ENCODE measurements at regions not wholly inside any gene's neighbourhood (a gene's known extent, or its start where the extent isn't known, plus 50 kb on each side); places are given as distances from the start of the nearest gene placed in this dataset.
"Not testable (repeated sequence)": the region's sequence is repeated elsewhere in the genome, so short reads cannot be mapped to it uniquely, and the experiment has no call there.

DNA sequence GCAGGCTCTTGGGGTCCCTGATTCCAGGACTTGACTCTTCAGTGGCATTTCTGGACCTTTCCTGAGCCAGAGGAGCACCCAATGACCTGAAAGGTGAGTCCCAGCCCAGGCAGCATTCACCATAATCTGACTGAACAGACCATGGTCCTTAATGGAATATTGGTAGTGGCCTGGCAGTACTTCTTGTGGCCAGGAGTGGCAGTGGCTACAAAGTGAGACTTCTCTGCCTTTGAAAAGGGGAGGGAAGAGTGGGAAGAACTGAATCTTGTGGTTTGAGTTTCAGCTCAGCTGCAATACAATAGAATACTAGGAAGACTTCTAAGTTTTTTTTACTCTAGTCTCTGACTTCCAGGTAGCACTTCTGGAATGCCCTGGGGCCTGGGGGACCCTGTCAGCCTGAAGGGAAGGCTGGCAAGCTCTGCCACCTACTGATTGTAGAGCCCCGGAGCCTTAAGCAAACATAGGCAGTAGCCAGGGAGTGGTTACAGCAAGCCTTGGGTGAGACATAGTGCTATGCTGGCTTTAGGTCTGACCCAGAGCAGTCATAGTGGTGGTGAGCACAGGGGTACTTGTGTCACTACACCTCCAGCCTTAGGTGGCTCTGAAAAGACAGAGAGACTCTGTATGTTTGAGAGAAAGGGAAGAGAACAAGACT lies 674.2 kb upstream of the MANEA start:
- no peak for DNase-seq

DNA sequence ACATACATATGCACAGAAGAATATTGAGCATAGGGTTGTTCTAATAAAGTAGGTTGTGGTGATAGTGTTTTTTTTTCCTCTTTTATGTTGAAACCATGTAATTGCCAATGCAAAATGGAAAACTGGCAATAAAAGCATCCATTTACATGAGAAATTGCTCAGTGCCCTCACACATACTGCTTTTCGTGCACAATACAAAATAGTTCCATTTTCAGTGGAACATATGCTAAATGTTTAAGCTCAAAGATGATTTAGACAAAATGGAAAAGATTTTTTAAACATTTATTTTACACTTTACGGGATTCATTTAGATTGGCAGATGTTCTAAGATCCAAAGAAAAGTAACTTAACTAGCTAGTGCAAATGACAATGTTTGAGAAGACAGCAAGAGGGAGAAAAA lies 678.1 kb upstream of the MANEA start:
- no peak for DNase-seq

DNA sequence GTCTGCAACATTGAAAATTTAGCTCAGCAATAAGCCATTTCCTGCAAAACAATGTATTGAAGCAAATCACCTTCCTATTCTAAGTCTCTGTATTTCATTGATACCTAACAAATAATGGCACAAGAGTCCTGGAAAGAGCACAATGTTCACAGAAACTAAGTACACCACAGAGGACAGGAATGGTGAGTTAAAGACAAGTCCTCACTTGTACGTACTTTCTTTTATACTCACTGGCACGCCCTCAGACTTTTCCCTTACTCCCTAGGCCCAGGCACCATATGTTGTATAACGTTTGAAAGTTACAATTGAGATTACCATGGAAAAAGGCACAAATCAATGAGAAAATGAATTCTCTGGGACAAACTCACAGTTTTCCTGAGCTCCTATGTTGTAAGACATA lies 683.0 kb upstream of the MANEA start:
- DNase-seq = no peak

DNA sequence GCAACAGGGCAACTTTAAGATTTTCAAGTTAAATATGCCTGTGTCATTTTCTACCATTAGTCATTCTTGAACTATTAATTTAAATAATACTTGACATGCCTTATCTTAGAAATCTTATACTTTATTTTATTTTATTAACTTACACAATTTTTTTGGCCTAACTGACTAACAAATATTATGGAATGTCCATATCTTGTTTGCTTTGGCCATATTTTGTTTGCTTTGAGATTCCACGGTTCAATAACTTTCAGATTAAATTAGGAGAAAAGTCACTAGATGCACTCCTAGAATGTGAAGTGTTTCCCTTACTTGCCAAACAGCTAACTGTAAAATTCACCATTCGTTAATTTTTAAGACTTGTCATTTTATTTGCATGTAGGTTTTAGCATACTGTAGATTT lies 684.0 kb upstream of the MANEA start:
- DNase-seq = no peak

DNA sequence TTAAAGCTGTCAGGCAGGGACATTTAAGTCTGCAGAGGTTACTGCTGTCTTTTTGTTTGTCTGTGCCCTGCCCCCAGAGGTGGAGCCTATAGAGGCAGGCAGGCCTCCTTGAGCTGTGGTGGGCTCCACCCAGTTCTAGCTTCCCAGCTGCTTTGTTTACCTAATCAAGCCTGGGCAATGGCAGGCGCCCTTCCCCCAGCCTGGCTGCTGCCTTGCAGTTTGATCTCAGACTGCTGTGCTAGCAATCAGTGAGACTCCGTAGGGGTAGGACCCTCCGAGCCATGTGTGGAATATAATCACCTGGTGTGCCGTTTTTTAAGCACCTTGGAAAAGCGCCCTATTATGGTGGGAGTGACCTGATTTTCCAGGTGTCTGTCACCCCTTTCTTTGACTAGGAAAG lies 703.5 kb upstream of the MANEA start:
- not testable (repeated sequence) for DNase-seq

DNA sequence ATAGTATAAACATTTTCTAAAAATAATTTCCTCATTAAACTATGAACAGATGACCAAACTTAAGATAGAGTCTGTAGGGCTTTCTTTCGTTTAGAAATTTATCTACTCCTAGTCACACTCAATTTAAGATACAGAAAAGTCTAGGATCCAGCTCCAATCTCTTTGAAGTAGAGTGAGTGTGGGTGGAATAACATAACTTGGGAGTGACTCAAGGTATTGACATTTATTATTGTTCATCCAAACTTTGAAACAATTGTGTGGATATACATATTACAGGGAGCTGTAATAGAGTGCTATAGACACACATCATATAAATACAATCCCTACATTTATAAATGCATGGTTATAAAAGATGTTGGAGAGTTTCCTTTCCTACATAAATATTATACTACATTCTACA lies 715.2 kb upstream of the MANEA start:
- no peak for DNase-seq

DNA sequence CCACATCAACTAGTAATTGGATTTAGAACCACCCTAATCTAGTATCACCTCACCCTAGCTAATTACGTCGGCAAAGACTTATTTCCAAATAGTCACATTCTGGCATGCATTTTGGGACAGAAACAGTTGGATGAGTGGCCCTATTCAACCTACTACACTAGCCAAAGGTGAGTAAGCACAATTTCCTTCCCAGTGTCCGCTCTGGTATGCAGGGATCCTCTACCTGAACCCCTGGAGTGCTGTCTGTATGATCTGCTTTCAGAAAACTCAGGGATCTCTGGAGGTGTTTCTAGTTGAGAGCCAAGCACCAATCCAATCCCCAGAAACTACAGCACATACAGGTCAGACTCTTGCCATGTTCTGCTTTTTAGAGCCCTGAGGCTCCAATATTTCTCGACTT lies 717.4 kb upstream of the MANEA start:
- DNase-seq = no peak

DNA sequence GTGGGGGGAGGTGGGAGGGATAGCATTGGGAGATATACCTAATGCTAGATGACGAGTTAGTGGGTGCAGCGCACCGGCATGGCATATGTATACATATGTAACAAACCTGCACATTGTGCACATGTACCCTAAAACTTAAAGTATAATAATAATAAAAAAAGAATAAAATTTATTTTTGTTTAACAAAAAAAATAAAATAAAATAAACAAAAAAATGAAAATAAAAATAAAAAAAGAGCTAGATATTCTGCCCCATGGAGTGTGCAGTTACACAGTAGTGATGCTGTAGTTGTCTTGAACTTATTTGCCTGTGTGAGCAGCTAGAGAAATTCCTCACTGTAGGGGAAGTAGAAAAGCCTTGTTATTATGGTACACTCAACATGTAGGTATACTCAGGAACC lies 720.3 kb upstream of the MANEA start:
- DNase-seq = not testable (repeated sequence)

DNA sequence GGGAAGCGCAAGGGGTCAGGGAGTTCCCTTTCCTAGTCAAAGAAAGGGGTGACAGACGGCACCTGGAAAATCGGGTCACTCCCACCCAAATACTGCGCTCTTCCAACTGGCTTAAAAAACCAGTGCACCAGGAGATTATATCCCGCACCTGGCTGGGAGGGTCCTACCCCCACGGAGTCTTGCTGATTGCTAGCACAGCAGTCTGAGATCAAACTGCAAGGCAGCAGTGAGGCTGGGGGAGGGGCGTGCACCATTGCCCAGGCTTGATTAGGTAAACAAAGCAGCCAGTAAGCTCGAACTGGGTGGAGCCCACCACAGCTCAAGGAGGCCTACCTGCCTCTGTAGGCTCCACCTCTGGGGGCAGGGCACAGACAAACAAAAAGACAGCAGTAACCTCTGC lies 726.0 kb upstream of the MANEA start:
- DNase-seq = not testable (repeated sequence)

DNA sequence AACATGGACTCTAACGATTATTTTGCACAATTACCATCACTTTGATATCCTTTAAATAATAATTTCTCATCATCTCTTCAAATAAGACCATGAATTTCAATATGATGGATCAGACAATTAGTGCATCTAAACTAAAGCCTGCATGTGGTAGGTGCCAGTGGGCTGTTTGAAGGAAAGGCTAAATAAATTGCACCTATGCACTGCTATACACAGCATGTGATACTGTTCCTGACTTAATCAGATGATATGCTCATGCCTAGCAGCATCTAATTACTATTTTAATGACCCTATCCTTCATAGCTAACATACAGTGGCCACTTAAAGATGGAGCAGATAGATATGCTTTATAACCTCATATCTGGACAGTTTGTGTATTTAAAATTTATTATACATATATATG lies 731.6 kb upstream of the MANEA start:
- no peak for DNase-seq

DNA sequence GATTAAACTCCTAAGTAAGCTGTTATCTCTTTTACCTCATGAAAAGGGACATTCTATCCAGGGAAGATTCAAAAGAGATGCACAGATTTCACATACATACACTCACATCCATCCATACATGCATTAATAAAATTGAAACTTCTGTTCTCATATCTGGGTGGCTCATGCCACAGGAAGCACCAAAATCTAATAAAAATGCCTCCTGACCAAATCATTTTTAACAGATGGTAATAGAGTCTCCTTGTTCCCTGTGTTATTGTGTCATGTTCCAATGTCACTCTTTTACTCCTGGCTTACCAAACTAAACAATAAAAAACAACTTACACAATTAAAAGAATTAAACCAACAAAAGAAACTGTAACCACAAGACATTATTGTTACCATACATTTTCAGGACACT lies 742.1 kb upstream of the MANEA start:
- DNase-seq = no peak

DNA sequence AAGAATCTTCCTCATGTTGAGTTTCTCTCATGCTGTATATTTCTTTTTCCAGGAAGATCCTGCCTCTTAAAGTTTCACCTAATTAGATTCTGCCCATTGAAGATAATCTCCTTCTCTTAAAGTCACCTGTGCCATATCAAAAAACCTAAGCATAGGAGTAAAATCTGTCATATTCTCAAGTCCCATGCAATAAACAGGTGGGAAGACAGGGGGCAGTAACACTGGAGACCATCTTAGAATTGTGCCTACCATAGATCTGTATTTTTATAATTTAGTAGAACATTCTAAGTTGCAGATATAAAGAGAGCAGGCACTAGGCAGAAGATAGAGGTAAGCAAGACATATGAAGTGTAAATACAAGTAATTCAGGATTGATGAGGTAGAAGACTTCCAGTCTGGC lies 763.5 kb upstream of the MANEA start:
- no peak for DNase-seq

DNA sequence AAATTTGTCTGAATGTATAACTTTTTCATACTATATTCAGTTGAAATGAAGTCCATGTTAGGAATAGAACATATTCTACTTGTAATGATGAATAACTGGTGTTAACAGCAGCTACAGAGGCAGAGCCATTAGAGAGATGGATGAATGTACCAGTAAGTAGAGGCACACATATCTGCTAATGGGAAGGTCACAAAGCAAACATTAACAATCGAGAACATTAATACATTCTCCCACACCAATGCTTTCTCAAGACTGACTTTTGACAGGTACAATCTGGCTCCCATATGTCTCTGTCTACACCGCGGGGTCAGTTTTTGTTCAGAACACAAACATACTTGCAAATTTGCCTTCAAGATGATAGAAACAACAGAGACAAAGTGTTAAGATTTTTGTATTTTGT lies 776.0 kb upstream of the MANEA start:
- no peak for DNase-seq

DNA sequence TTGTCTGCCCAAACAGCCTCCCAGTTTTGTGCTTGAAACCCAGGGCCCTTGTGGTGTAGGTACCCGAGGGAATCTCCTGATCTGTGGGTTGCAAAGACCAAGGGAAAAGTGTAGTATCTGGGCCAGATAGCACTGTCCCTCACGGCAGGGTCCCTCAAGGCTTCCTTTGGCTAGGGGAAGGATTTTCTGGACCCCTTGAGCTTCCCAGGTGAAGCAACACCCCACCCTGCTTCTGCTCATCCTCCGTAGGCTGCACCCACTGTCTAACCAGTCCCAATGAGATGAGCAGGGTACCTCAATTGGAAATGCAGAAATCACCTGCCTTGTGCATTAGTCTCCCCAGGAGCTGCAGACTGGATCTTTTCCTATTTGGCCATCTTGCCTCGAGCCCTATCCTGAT lies 791.8 kb upstream of the MANEA start:
- no peak for DNase-seq

DNA sequence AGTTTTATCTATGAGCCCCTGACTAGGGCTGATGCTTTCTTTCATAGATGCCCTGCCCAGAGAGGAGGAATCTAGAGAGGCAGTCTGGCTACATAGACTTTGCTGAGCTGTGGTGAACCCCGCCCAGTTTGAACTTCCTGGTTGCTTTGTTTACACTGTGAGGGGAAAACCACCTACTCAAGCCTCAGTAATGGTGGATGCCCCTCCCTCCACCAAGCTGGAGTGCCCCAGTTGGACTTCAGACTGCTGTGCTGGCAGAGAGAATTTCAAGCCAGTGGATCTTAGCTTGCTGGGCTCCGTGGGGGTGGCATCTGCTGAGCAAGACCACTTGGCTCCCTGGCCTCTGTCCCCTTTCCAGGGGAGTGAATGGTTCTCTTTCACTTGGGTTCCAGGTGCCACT lies 792.3 kb upstream of the MANEA start:
- DNase-seq = not testable (repeated sequence)

DNA sequence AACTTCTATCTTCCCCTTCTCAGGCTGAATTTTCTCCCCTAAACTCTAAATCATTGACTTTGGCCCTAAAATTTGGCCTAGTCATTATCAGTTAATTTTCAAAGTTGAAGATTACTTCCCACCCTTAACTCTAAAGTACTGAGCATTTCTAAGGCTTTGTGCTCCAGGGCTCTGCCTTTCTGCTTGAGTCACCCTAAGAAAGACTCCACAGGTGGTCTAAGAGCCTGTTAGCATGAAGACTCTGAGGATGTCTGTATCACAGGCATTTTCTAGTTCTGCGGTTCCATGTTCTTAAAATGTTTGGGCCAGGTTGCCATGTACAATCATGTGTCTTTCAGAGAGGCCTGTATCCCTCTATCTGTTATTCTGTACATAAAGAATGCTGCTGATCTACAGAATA lies 808.1 kb upstream of the MANEA start:
- DNase-seq = no peak

DNA sequence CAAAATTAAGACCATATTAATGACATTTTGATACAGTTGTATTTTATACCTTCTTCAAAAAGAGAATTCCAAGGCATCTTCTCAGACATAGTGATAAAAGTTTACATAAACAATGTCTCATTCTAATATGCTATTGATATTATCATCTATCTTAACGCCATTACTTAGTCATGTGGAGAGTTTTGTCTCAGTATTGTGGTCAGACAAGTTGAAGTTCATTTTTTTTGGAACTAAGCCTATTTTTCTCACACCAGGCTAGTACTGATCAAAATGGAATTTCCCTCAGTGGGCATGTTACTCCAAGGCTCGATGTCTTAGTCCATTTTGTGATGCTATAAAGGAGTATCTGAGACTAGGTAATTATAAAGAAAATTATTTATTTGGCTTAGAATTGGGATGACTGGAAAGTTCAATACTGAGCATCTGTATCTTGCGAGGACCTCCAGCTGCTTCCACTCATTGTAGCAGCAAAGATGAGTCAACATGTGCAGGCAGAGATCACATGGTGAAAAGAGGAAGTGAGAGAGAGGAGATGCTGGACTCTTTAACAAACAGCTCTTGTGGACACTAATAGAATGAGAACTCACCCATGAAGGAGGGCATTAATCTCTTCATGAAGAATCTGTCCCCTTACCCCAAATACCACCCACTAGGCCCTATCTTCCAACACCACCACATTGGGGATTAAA lies 825.5 kb upstream of the MANEA start:
- DNase-seq = no peak

DNA sequence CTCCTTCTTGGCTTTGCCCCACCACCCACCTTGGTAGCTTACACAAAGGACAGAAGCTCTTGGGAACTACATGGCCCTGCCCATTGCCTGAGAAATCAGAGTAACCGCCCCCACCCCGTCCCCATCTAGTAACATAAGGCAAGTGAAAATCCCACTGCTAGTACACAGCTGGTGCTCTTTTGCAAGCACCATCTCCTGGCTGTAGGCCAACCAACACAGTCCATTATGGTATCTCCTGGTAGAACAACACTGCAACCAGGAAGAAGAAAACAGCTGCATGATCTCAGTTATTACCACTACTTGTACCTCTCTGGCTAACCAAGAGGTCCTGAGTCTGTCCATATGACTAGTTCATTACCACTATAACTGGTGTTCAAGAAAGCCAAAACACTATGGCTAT lies 841.1 kb upstream of the MANEA start:
- no peak for DNase-seq

DNA sequence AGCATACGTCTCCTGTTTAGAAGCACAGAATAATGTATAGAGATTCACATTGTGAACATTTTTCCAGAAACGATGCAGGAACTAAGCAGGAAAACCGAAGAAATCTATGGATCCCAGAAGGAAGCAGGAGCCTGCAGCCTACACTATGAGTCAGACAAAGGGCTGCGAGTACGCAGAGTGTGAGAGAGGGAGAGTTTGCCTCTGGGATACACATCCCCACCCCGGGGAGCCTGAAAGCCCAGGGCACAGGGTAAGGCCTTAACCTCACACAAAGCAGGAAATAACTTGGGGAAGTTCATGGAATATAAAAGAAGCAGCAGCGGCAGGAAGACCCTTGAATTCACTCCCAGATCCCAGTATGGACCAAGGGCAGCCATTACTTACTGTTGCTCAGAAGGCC lies 842.1 kb upstream of the MANEA start:
- no peak for DNase-seq

DNA sequence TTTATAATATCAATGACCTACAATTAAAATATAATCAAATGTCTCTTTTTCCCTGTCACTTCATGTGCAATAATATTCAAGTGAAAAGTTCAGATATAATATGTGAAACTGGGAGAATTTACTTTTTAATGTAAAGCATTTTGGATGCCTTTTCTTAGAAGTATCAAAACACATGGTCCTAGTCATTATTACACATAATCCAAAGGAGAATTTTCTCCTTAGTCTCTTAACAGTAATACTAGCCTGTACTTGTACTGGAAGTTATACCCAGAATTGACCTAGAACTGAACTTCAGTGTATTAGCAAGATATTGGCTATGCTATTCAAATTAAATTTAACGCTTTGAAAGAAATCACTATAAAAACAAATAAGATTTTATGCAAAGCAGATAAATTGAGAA lies 842.6 kb upstream of the MANEA start:
- DNase-seq = no peak

DNA sequence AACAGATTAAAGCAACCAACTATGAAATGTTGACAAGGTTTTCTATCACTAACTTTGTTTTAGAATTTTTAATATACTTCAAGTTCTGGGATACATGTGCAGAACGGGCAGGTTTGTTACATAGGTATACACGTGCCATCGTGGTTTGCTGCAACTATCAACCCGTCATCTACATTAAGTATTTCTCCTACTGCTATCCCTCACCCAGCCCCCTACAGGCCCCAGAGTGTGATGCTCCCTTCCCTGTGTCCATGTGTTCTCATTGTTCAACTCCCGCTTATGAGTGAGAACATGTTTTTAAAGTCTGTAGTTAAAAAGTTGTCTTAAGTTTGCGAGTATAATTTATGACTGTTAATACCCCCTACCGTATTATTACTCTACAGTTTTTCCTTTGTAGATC lies 844.3 kb upstream of the MANEA start:
- no peak for DNase-seq

DNA sequence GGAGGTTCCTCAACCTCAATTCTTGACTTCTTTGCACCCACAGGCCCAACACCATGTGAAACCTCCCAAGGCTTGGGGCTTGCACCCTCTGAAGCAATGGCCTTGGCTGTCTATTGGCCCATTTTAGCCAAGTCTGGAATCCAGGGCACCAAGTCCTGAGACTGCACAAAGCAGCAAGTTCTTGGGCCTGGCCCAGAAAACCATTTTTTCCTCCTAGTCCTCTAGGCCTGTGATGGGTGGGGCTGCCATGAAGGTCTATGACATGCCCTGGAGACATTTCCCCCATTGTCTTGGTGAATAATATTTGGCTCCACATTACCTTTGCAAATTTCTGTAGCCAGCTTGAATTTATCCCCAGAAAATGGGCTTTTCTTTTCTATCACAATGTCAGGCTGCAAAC lies 849.6 kb upstream of the MANEA start:
- DNase-seq = no peak

DNA sequence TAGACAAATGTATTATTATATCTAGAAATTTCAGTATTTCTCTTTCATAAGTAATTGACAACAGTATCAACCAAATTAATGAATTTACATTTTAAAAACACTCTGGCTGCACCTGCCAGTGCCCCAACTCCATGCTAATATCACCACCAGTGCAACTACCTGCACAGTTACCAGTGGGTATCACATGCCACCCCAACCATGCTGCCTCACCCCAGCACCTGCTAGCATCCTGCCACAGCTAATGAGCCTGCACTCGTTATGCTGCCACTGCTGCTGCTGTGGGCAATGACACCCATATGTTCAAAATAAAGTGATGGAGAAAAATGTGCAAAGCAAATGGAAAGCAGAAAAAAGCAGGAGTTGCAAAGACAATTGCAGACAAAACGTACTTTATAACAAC lies 855.9 kb upstream of the MANEA start:
- DNase-seq = no peak

DNA sequence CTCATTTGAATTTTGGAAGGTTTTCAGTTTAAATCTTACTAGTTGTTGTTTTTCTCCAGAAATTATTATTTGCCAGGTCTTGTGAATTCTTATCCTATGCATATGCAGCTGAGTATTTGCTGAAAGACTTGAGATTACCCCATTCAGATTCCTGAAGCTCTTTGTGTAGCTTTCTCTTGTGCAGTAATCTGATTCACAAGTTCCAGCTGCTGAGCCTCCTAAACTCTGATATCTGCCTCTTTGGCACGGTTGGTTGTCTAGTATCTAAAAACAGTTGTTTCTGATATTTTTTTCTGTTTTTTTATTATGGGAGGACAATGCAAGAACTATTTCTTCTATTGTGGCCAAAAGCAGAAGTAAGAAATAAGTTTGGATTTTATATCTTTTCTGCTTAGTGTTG lies 863.9 kb upstream of the MANEA start:
- no peak for DNase-seq

DNA sequence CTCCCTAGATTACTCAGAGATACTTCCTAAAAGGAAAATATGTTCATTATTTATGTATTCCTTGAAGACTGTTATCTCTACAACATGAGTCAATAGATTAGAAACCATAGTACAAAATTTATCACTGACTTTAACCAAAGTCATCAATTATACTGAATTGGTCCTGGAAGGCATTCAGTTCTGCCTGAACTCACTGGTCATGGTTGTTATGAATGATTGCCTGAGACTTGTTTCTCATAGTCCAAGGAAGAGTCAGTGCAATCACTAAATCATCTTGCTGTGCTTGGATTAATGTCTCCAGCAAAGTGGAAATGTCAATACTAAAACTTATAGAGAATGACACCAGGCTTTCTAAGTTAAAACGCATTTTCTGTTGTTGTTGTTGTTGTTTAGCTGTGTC lies 878.6 kb upstream of the MANEA start:
- DNase-seq = no peak
